OCI-LY1 (cell line): ENCODE measurements at regions not wholly inside any gene's neighbourhood (a gene's known extent, or its start where the extent isn't known, plus 50 kb on each side); places are given as distances from the start of the nearest gene placed in this dataset.

ENCODE experiments used
- H2AFZ ChIP-seq: fragments of 200-600 bp; sonication (generic), shearing (Covaris generic); 2 replicates; pipeline ENCODE4 v1.6.0; 2014; ENCODE audit warnings: antibody characterized with exemption, mild to moderate bottlenecking, low read length
- H3F3A ChIP-seq: fragments of 200-600 bp; sonication (generic), shearing (Covaris generic); 2 replicates; pipeline ENCODE4 v1.6.0; 2014; ENCODE audit warnings: mild to moderate bottlenecking, antibody characterized with exemption, low read length, moderate library complexity; ENCODE audit not compliant: insufficient read depth
- H3K27ac ChIP-seq: fragments of 200-600 bp; sonication (generic); 2 replicates; pipeline ENCODE4 v1.5.1; 2014; ENCODE audit warnings: low read length, mixed run types, mild to moderate bottlenecking, low read depth; ENCODE audit not compliant: poor library complexity, severe bottlenecking
- H3K27me3 ChIP-seq: fragments of 200-600 bp; sonication (generic); 2 replicates; pipeline ENCODE4 v1.6.0; 2014; ENCODE audit warnings: antibody characterized with exemption, mild to moderate bottlenecking, low read length, moderate library complexity; ENCODE audit not compliant: insufficient read depth
- H3K36me3 ChIP-seq: fragments of 200-600 bp; sonication (generic); 2 replicates; pipeline ENCODE4 v1.6.1; 2014; ENCODE audit warnings: mild to moderate bottlenecking, antibody characterized with exemption, low read length, moderate library complexity, mixed read lengths; ENCODE audit not compliant: insufficient read depth
- H3K4me1 ChIP-seq: fragments of 200-600 bp; sonication (generic); 2 replicates; pipeline ENCODE4 v1.5.1; 2014; ENCODE audit warnings: mild to moderate bottlenecking, low read length, moderate library complexity; ENCODE audit not compliant: insufficient read depth, severe bottlenecking
- H3K4me2 ChIP-seq: fragments of 200-600 bp; sonication (generic), shearing (Covaris generic); 2 replicates; pipeline ENCODE4 v1.6.1; 2014; ENCODE audit warnings: low read length
- H3K4me3 ChIP-seq: fragments of 200-600 bp; sonication (generic); 2 replicates; pipeline ENCODE4 v1.5.1; 2014; ENCODE audit warnings: low read length, low read depth, mild to moderate bottlenecking, mixed read lengths; ENCODE audit not compliant: poor library complexity, severe bottlenecking
- H3K79me2 ChIP-seq: fragments of 200-600 bp; shearing (Covaris generic); 2 replicates; pipeline ENCODE4 v1.6.1; 2016; ENCODE audit warnings: mixed run types, low read length, mixed read lengths; ENCODE audit not compliant: insufficient read depth
- H3K9ac ChIP-seq: fragments of 200-600 bp; sonication (generic), shearing (Covaris generic); 2 replicates; pipeline ENCODE4 v1.6.1; 2014; ENCODE audit warnings: mild to moderate bottlenecking, low read length, mixed read lengths
- H3K9me2 ChIP-seq: fragments of 200-600 bp; sonication (generic), shearing (Covaris generic); 2 replicates; pipeline ENCODE4 v1.6.1; 2014; ENCODE audit warnings: low read depth, mild to moderate bottlenecking, low read length, mixed read lengths
- H3K9me3 ChIP-seq: fragments of 200-600 bp; shearing (Covaris generic); 2 replicates; pipeline ENCODE4 v1.6.1; 2014; ENCODE audit warnings: low read length, mixed read lengths
- H4K20me1 ChIP-seq: fragments of 200-600 bp; sonication (generic), shearing (Covaris generic); 2 replicates; pipeline ENCODE4 v1.6.0; 2016; ENCODE audit warnings: mild to moderate bottlenecking, low read length; ENCODE audit not compliant: insufficient read depth
- EZH2 ChIP-seq: fragments of 200-600 bp; sonication (generic), shearing (Covaris generic); IDR thresholded peaks from 2 replicates; pipeline ENCODE4 v1.8.0; 2017; ENCODE audit warnings: borderline replicate concordance, mixed run types, mild to moderate bottlenecking, antibody characterized with exemption, low read length, moderate library complexity, mixed read lengths
- TF ChIP-seq, protein P1 (sequence below): fragments of 200-600 bp; sonication (generic), shearing (Covaris generic); IDR thresholded peaks from 2 replicates; pipeline ENCODE4 v1.5.1; 2017; ENCODE audit warnings: mild to moderate bottlenecking, antibody characterized with exemption, low read length, moderate library complexity, mixed read lengths

DNA sequence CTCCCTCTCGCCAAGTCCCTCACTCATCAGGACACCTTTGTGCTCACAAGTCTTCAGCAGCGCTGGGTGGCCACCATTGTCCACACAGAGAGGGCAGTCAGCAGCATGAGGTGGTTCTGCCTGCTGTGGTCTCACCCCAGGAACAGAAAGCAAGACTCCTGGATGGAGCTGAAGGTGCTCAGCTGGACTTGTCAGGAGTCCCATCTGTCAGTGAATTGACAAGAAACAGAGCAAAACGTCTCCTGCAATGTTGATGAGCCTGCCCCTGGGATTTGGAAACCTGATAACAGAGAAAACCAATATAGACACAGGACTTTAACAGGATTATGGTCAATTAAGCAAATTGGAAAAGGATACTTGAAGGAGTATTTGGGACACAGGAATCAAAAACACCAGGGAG, 122.2 kb upstream of the PRSS58 start:
- TF ChIP-seq EZH2: no peak
- TF ChIP-seq, protein P1, sequence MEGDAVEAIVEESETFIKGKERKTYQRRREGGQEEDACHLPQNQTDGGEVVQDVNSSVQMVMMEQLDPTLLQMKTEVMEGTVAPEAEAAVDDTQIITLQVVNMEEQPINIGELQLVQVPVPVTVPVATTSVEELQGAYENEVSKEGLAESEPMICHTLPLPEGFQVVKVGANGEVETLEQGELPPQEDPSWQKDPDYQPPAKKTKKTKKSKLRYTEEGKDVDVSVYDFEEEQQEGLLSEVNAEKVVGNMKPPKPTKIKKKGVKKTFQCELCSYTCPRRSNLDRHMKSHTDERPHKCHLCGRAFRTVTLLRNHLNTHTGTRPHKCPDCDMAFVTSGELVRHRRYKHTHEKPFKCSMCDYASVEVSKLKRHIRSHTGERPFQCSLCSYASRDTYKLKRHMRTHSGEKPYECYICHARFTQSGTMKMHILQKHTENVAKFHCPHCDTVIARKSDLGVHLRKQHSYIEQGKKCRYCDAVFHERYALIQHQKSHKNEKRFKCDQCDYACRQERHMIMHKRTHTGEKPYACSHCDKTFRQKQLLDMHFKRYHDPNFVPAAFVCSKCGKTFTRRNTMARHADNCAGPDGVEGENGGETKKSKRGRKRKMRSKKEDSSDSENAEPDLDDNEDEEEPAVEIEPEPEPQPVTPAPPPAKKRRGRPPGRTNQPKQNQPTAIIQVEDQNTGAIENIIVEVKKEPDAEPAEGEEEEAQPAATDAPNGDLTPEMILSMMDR: no peak

DNA sequence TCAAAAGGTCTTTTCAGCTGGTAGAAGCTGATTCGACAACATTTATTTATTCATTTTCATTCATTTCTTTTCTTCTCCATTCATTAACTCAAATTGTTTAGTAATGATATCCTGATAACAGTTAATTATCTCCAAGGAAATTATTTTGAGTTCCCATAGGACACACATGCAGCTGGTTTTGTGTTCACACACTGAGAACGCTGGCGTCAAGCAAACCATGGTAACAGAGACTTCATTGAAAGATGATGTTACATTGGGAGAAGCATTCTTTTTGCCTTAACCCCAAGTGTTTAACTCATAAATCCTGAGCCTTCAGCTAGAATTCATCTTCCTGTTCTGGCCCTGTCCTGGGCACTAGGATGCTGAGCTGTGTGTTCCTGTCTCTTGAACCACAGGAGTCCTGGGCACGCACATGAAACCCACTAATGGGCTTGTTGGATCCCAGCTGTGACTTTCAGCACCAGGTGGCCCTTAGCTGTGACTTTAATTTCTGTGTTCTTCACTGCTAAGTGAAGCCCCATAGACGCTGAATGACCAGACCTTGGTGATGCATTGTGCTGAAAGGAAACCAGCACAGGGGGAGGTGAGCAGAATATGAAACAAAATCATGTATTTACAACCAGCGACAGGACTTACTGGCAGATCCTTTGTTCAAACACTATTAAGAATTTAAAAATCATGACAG, 121.5 kb upstream of the PRSS58 start:
- Histone ChIP-seq H3K4me3 (no peak overlapping the region), H4K20me1 (no peaks in the 10 kb centered on the region)

More for the DNA sequence above, 122.2 kb upstream of the PRSS58 start:
- H3K79me2 ChIP-seq: no peaks in the 10 kb centered on the region
- H3K27ac ChIP-seq: no peak overlapping the region
- no peak overlapping the region for H3K4me3 ChIP-seq
- H3K9ac ChIP-seq: no peak overlapping the region
- no peaks in the 10 kb centered on the region for H3K36me3 ChIP-seq
- H3F3A ChIP-seq: no peaks in the 10 kb centered on the region
- H4K20me1 ChIP-seq: no peaks in the 10 kb centered on the region
- H3K27me3 ChIP-seq: no peaks in the 10 kb centered on the region
- H2AFZ ChIP-seq: no peak overlapping the region
- no peaks in the 10 kb centered on the region for H3K9me3 ChIP-seq
- no peaks in the 10 kb centered on the region for H3K9me2 ChIP-seq
- no peaks in the 10 kb centered on the region for H3K4me1 ChIP-seq
- no peak overlapping the region for H3K4me2 ChIP-seq

DNA sequence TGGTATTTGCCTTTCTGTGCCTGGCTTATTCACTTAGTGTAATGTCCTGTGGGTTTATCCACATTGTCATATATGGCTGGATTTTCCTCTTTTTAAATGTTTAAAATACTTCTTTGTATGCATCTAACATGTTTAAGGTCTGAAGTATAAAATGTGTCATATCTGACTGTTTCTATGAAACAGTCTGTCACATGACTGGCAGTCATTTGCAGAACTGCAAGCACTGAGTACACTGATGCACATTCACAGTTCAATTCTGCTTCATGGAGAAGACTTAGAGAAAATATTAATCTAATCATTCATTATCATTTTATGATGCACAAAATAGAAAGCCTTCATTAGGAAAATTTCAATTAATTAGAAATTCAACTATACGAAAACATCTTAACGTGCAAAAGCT, 119.7 kb upstream of the PRSS58 start:
- Histone ChIP-seq H4K20me1 (no peaks in the 10 kb centered on the region), H3K27ac (no peak overlapping the region), H3K9ac (no peak overlapping the region), H3K79me2 (no peaks in the 10 kb centered on the region), H3K36me3 (no peaks in the 10 kb centered on the region), H3K4me1 (no peaks in the 10 kb centered on the region), H3K27me3 (no peaks in the 10 kb centered on the region), H2AFZ (no peak overlapping the region), H3F3A (no peaks in the 10 kb centered on the region), H3K9me2 (no peaks in the 10 kb centered on the region), H3K4me2 (no peak overlapping the region), H3K9me3 (no peaks in the 10 kb centered on the region), H3K4me3 (no peak overlapping the region)
- TF ChIP-seq EZH2: no peak
- TF ChIP-seq, protein P1: no peak

More for the DNA sequence above, 121.5 kb upstream of the PRSS58 start:
- Histone ChIP-seq H3K4me2 (no peak overlapping the region), H3K4me1 (no peaks in the 10 kb centered on the region), H3K36me3 (no peaks in the 10 kb centered on the region), H2AFZ (no peak overlapping the region), H3K9ac (no peak overlapping the region), H3K9me2 (no peaks in the 10 kb centered on the region), H3K27ac (no peak overlapping the region), H3K79me2 (no peaks in the 10 kb centered on the region), H3K9me3 (no peaks in the 10 kb centered on the region), H3F3A (no peaks in the 10 kb centered on the region), H3K27me3 (no peaks in the 10 kb centered on the region)
- TF ChIP-seq, protein P1: no peak
- TF ChIP-seq EZH2: no peak
